Naive thymus-derived CD4-positive, alpha-beta T cell (primary cell): ENCODE measurements at regions not wholly inside any gene's neighbourhood (a gene's known extent, or its start where the extent isn't known, plus 50 kb on each side); places are given as distances from the start of the nearest gene placed in this dataset.

Source experiments
- ATAC-seq: fragments of 150-1000 bp; cut with Tn5 transposase; 2 replicates; pipeline ENCODE4 v1.10.0; 2021; ENCODE audit warnings: mild to moderate bottlenecking, moderate library complexity
- CTCF ChIA-PET: fragments of 350-600 bp; sonication (Branson Sonifier 250); formaldehyde crosslinking; loops from one replicate; lab custom pipeline; 2021; ENCODE audit warnings: antibody characterized with exemption; lab: Charles Lee
- POLR2A ChIA-PET: fragments of 350-600 bp; sonication (Branson Sonifier 250); formaldehyde crosslinking; loops from one replicate; lab custom pipeline; 2021; ENCODE audit warnings: antibody characterized with exemption, inconsistent platforms; lab: Charles Lee
- DNase-seq, 9 donors: peaks; one replicate each; pipeline versions ENCODE4 v3.0.0 to v3.0.0-alpha.2; 2020 to 2022; ENCODE audit warnings: mixed read lengths in 1 of 9
- H3K27ac ChIP-seq: one replicate; pipeline ENCODE4 v1.7.0; 2013; ENCODE audit warnings: mild to moderate bottlenecking, low read depth, low read length, moderate library complexity
- H3K27me3 ChIP-seq, 2 donors: one replicate each; pipeline ENCODE4 v1.7.0; 2013; ENCODE audit warnings: low read length in 2 of 2, mild to moderate bottlenecking in 2 of 2, moderate library complexity in 2 of 2; ENCODE audit not compliant: control insufficient read depth in 2 of 2, insufficient read depth in 2 of 2
- H3K36me3 ChIP-seq, 3 experiments: 1 replicate in 2 of 3; 2 replicates in 1 of 3; pipeline ENCODE4 v1.7.0; 2013; ENCODE audit warnings: low read length in 3 of 3, mild to moderate bottlenecking in 3 of 3, moderate library complexity in 1 of 3; ENCODE audit not compliant: insufficient read depth in 3 of 3, control insufficient read depth in 2 of 3
- H3K4me1 ChIP-seq, 2 donors: one replicate each; pipeline ENCODE4 v1.7.0; 2013; ENCODE audit warnings: low read length in 2 of 2, mild to moderate bottlenecking in 2 of 2, moderate library complexity in 1 of 2; ENCODE audit not compliant: control insufficient read depth in 2 of 2, insufficient read depth in 2 of 2
- H3K4me3 ChIP-seq: 2 replicates; pipeline ENCODE4 v1.7.0; 2013; ENCODE audit warnings: mild to moderate bottlenecking, low read length
- H3K9me3 ChIP-seq, 3 experiments: 1 replicate in 2 of 3; 2 replicates in 1 of 3; pipeline ENCODE4 v1.7.0; 2013; ENCODE audit warnings: low read length in 3 of 3; ENCODE audit not compliant: control insufficient read depth in 2 of 3
- H3K27ac Mint-ChIP-seq, 9 donors: one replicate each; pipeline ENCODE4 v1.8.0; 2020 to 2022; ENCODE audit warnings: mixed read lengths in 9 of 9, mild to moderate bottlenecking in 8 of 9, moderate library complexity in 5 of 9, inconsistent platforms in 2 of 9
- H3K27me3 Mint-ChIP-seq, 5 donors: one replicate each; pipeline ENCODE4 v1.8.0; 2021 to 2022; ENCODE audit warnings: mixed read lengths in 5 of 5, mild to moderate bottlenecking in 1 of 5
- H3K36me3 Mint-ChIP-seq, 5 donors: one replicate each; pipeline ENCODE4 v1.8.0; 2020 to 2022; ENCODE audit warnings: mixed read lengths in 5 of 5, mild to moderate bottlenecking in 3 of 5, inconsistent platforms in 1 of 5
- H3K4me1 Mint-ChIP-seq, 7 donors: one replicate each; pipeline ENCODE4 v1.8.0; 2020 to 2022; ENCODE audit warnings: mixed read lengths in 7 of 7, mild to moderate bottlenecking in 3 of 7, inconsistent platforms in 1 of 7
- H3K4me3 Mint-ChIP-seq, 10 donors: one replicate each; pipeline ENCODE4 v1.8.0; 2020 to 2022; ENCODE audit warnings: mild to moderate bottlenecking in 10 of 10, mixed read lengths in 10 of 10, moderate library complexity in 6 of 10, inconsistent platforms in 2 of 10
- H3K9me3 Mint-ChIP-seq, 11 donors: one replicate each; pipeline ENCODE4 v1.8.0; 2020 to 2022; ENCODE audit warnings: mixed read lengths in 11 of 11, mild to moderate bottlenecking in 4 of 11, inconsistent platforms in 1 of 11, moderate library complexity in 1 of 11
- intact Hi-C, 2 donors: fragments of 100-400 bp; cut with micrococcal nuclease; formaldehyde crosslinking; loops; one replicate each; pipeline ENCODE4 v1.15.1; 2023

GRCh38 chr1:30268923-30269666 lies 454.3 kb downstream of the MATN1 start:
- ATAC-seq = no peak
- ChIA-PET CTCF (no interaction called here), POLR2A (no interaction called here)
- Mint-ChIP-seq H3K4me1 (peaks cover 0 to 1% (median 0%) of the 10 kb centered on the region in 7 donors), H3K27ac (no peak overlapping the region), H3K27me3 (peaks cover 0 to 13% (median 10%) of the 10 kb centered on the region in 5 donors), H3K9me3 (no peaks in the 10 kb centered on the region), H3K36me3 (no peaks in the 10 kb centered on the region), H3K4me3 (no peak overlapping the region)
- Histone ChIP-seq H3K27me3 (no peaks in the 10 kb centered on the region), H3K9me3 (no peaks in the 10 kb centered on the region), H3K27ac (no peak overlapping the region), H3K4me1 (no peaks in the 10 kb centered on the region), H3K4me3 (no peak overlapping the region), H3K36me3 (no peaks in the 10 kb centered on the region)
- intact Hi-C loops = no loop called here
- DNase-seq = no peak

GRCh38 chr1:30267856-30268255 lies 455.5 kb downstream of the MATN1 start:
- no peaks in the 10 kb centered on the region for H3K4me1 ChIP-seq
- Mint-ChIP-seq H3K9me3 (no peaks in the 10 kb centered on the region), H3K27me3 (peaks cover 0 to 16% (median 10%) of the 10 kb centered on the region in 5 donors), H3K4me3 (no peak overlapping the region), H3K36me3 (no peaks in the 10 kb centered on the region), H3K4me1 (peaks cover 0 to 1% (median 0%) of the 10 kb centered on the region in 7 donors), H3K27ac (no peak overlapping the region)
- no peaks in the 10 kb centered on the region for H3K36me3 ChIP-seq
- no peaks in the 10 kb centered on the region for H3K9me3 ChIP-seq
- no peak overlapping the region for H3K27ac ChIP-seq
- no peak for DNase-seq
- H3K4me3 ChIP-seq = no peak overlapping the region
- ChIA-PET POLR2A (no interaction called here), CTCF (no interaction called here)
- H3K27me3 ChIP-seq = no peaks in the 10 kb centered on the region
- ATAC-seq = no peak
- intact Hi-C loops = no loop called here

- H3K4me3 Mint-ChIP-seq = no peak overlapping the region
- no peak overlapping the region for H3K27ac Mint-ChIP-seq
Observed at GRCh38 chr1:30267046-30267445, 456.3 kb downstream of the MATN1 start.

GRCh38 chr1:30265127-30266070 lies 458.0 kb downstream of the MATN1 start:
- H3K27me3 ChIP-seq = no peaks in the 10 kb centered on the region
- DNase-seq (no peak), ATAC-seq (no peak)
- no peaks in the 10 kb centered on the region for H3K36me3 ChIP-seq
- no peak overlapping the region for H3K4me3 ChIP-seq
- intact Hi-C loops = no loop called here
- Mint-ChIP-seq H3K36me3 (no peaks in the 10 kb centered on the region), H3K27me3 (peaks cover 0 to 12% (median 5%) of the 10 kb centered on the region in 5 donors), H3K4me3 (no peak overlapping the region), H3K9me3 (peaks cover 0 to 4% (median 0%) of the 10 kb centered on the region in 11 donors), H3K4me1 (peaks cover 0 to 1% (median 0%) of the 10 kb centered on the region in 7 donors), H3K27ac (no peak overlapping the region)
- CTCF ChIA-PET = no interaction called here
- no peak overlapping the region for H3K27ac ChIP-seq
- POLR2A ChIA-PET = no interaction called here
- H3K4me1 ChIP-seq = no peaks in the 10 kb centered on the region
- H3K9me3 ChIP-seq = no peaks in the 10 kb centered on the region

More at GRCh38 chr1:30267046-30267445, 456.3 kb downstream of the MATN1 start:
- ChIA-PET CTCF (no interaction called here), POLR2A (no interaction called here)
- no peak overlapping the region for H3K27ac ChIP-seq
- Mint-ChIP-seq H3K9me3 (no peaks in the 10 kb centered on the region), H3K36me3 (no peaks in the 10 kb centered on the region), H3K4me1 (peaks cover 0 to 1% (median 0%) of the 10 kb centered on the region in 7 donors), H3K27me3 (peaks cover 0 to 17% (median 10%) of the 10 kb centered on the region in 5 donors)
- H3K4me3 ChIP-seq = no peak overlapping the region
- H3K4me1 ChIP-seq = no peaks in the 10 kb centered on the region
- DNase-seq (no peak), ATAC-seq (no peak)
- intact Hi-C loops = no loop called here
- H3K36me3 ChIP-seq = no peaks in the 10 kb centered on the region
- no peaks in the 10 kb centered on the region for H3K9me3 ChIP-seq
- H3K27me3 ChIP-seq = no peaks in the 10 kb centered on the region

DNA sequence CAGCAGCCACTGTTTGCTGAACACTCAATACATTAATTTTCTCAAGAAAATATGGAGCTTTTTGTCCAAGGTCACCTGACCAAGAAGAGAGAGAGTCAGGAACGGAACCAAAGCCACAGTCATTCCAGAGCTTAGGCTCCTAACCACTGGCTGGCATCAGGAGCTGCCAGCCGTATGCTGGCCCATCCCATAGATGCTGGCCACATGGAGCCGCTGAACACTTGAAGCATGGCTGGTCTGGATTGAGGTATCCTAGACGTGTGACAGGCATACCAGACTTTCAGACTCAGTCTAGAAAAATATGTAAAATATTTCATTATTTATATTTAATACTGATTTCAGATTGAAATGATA lies 458.7 kb downstream of the MATN1 start:
- POLR2A ChIA-PET = no interaction called here

GRCh38 chr1:30263888-30264671 lies 459.3 kb downstream of the MATN1 start:
- Mint-ChIP-seq H3K4me1 (no peaks in the 10 kb centered on the region), H3K9me3 (peaks cover 0 to 4% (median 0%) of the 10 kb centered on the region in 11 donors), H3K27ac (no peak overlapping the region), H3K27me3 (peaks cover 4 to 18% (median 12%) of the 10 kb centered on the region in 5 donors), H3K4me3 (no peak overlapping the region), H3K36me3 (no peaks in the 10 kb centered on the region)
- no peak overlapping the region for H3K27ac ChIP-seq
- H3K36me3 ChIP-seq = no peaks in the 10 kb centered on the region
- ChIA-PET POLR2A (no interaction called here), CTCF (no interaction called here)
- DNase-seq (no peak), ATAC-seq (no peak)
- no peaks in the 10 kb centered on the region for H3K27me3 ChIP-seq
- intact Hi-C loops = no loop called here
- H3K4me1 ChIP-seq = no peaks in the 10 kb centered on the region
- H3K4me3 ChIP-seq = no peak overlapping the region
- no peaks in the 10 kb centered on the region for H3K9me3 ChIP-seq

More for the DNA sequence above, 458.7 kb downstream of the MATN1 start:
- Histone ChIP-seq H3K27me3 (no peaks in the 10 kb centered on the region), H3K4me3 (no peak overlapping the region), H3K4me1 (no peaks in the 10 kb centered on the region), H3K9me3 (no peaks in the 10 kb centered on the region), H3K27ac (no peak overlapping the region), H3K36me3 (no peaks in the 10 kb centered on the region)
- DNase-seq (no peak), ATAC-seq (no peak)
- Mint-ChIP-seq H3K27me3 (peaks cover 0 to 15% (median 7%) of the 10 kb centered on the region in 5 donors), H3K27ac (no peak overlapping the region), H3K9me3 (peaks cover 0 to 4% (median 0%) of the 10 kb centered on the region in 11 donors), H3K4me3 (no peak overlapping the region), H3K4me1 (no peaks in the 10 kb centered on the region), H3K36me3 (no peaks in the 10 kb centered on the region)
- intact Hi-C loops = no loop called here
- CTCF ChIA-PET = no interaction called here
